GM18519 (cell line): ENCODE measurements at regions not wholly inside any gene's neighbourhood (a gene's known extent, or its start where the extent isn't known, plus 50 kb on each side); places are given as distances from the start of the nearest gene placed in this dataset.
"Not testable (repeated sequence)": the region's sequence is repeated elsewhere in the genome, so short reads cannot be mapped to it uniquely, and the experiment has no call there.

Source experiments
- ATAC-seq: cut with Tn5 transposase; IDR thresholded peaks from one replicate; pipeline ENCODE4 v1.9.1; 2021; ENCODE audit warnings: mild to moderate bottlenecking, moderate library complexity; ENCODE audit not compliant: unreplicated experiment, low FRiP score

GRCh38 chr14:71165121-71166031 is 258.1 kb downstream of the PCNX1 start:
- no peak for ATAC-seq

- no peak for ATAC-seq
Measured at GRCh38 chr14:71166180-71166837, 259.1 kb downstream of the PCNX1 start.

GRCh38 chr14:71167325-71167950 is 260.2 kb downstream of the PCNX1 start:
- ATAC-seq: not testable (repeated sequence)

- ATAC-seq: not testable (repeated sequence)
Measured at GRCh38 chr14:71168161-71168560, 260.9 kb downstream of the PCNX1 start.

GRCh38 chr14:71168564-71169427 is 261.5 kb downstream of the PCNX1 start:
- ATAC-seq: no peak

GRCh38 chr14:71169861-71170260 is 262.6 kb downstream of the PCNX1 start:
- no peak for ATAC-seq

- no peak for ATAC-seq
Measured at GRCh38 chr14:71175491-71175890, 268.2 kb downstream of the PCNX1 start.

GRCh38 chr14:71179066-71179465 is 271.8 kb downstream of the PCNX1 start:
- no peak for ATAC-seq

- no peak for ATAC-seq
Measured at GRCh38 chr14:71180397-71180796, 273.1 kb downstream of the PCNX1 start.

- ATAC-seq: no peak
Measured at GRCh38 chr14:71181215-71182003, 274.1 kb downstream of the PCNX1 start.

GRCh38 chr14:71183876-71184689 is 276.8 kb downstream of the PCNX1 start:
- no peak for ATAC-seq

- ATAC-seq: no peak
Measured at GRCh38 chr14:71185637-71186036, 278.4 kb downstream of the PCNX1 start.

- ATAC-seq: no peak
Measured at GRCh38 chr14:71187633-71188356, 280.5 kb downstream of the PCNX1 start.

- ATAC-seq: no peak
Measured at GRCh38 chr14:71190770-71191374, 283.6 kb downstream of the PCNX1 start.

GRCh38 chr14:71193663-71194062 is 286.4 kb downstream of the PCNX1 start:
- ATAC-seq: no peak

- no peak for ATAC-seq
Measured at GRCh38 chr14:71194251-71194650, 287.0 kb downstream of the PCNX1 start.

GRCh38 chr14:71196921-71197320 is 289.7 kb downstream of the PCNX1 start:
- ATAC-seq: no peak

GRCh38 chr14:71198687-71199086 is 291.4 kb downstream of the PCNX1 start:
- ATAC-seq: no peak
